Epithelial cell of proximal tubule (primary cell): ENCODE measurements at regions not wholly inside any gene's neighbourhood (a gene's known extent, or its start where the extent isn't known, plus 50 kb on each side); places are given as distances from the start of the nearest gene placed in this dataset.
"Not testable (repeated sequence)": the region's sequence is repeated elsewhere in the genome, so short reads cannot be mapped to it uniquely, and the experiment has no call there.

ENCODE experiments used
- DNase-seq: peaks from one replicate; pipeline ENCODE4 v3.0.0-alpha.2; 2011; ENCODE audit warnings: low read depth
- H3K4me3 ChIP-seq: 2 replicates; pipeline ENCODE4 v1.5.1; 2011; ENCODE audit warnings: low read depth, mild to moderate bottlenecking, low read length
- CTCF ChIP-seq: conservative IDR thresholded peaks from 2 replicates; pipeline ENCODE4 v1.5.1; 2012; ENCODE audit warnings: low read depth, mild to moderate bottlenecking, low read length

DNA sequence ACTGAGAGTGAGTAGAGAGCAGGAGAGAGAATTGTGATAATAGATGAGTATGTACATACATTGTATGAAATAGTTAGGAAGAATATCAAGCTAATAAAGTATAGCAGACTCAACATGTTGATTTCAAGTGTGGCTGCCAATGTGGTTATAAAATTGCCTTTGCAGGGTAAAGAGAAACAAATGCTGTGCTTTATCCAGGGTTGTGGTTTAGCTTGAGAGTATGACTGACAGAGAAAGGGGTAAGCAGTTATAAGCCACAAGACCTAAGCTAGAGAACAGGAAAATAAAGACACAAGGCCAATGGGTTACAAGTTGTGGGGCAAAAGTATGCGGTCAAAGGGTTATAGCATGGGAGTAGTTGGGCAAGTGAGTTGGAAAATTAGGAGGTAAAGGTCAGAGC is 1217.5 kb downstream of the DIAPH3 start:
- DNase-seq, result no peak
- no peak for TF ChIP-seq CTCF
- no peak overlapping the region for H3K4me3 ChIP-seq

GRCh38 chr13:58949646-58950045 is 1214.1 kb downstream of the DIAPH3 start:
- H3K4me3 ChIP-seq, result no peak overlapping the region
- no peak for TF ChIP-seq CTCF
- no peak for DNase-seq

- no peak for TF ChIP-seq CTCF
Observed at GRCh38 chr13:58950911-58951310, 1212.8 kb downstream of the DIAPH3 start.

GRCh38 chr13:58953638-58954037 is 1210.1 kb downstream of the DIAPH3 start:
- TF ChIP-seq CTCF, result no peak
- no peak overlapping the region for H3K4me3 ChIP-seq
- DNase-seq, result no peak

More at GRCh38 chr13:58950911-58951310, 1212.8 kb downstream of the DIAPH3 start:
- DNase-seq, result no peak
- no peak overlapping the region for H3K4me3 ChIP-seq

- no peak for TF ChIP-seq CTCF
- DNase-seq, result no peak
- H3K4me3 ChIP-seq, result no peak overlapping the region
Observed at GRCh38 chr13:58955546-58956385, 1208.0 kb downstream of the DIAPH3 start.

GRCh38 chr13:58958097-58958496 is 1205.6 kb downstream of the DIAPH3 start:
- not testable (repeated sequence) for DNase-seq, H3K4me3 ChIP-seq

- TF ChIP-seq CTCF, result peak; percentile 45
- no peak for DNase-seq
- H3K4me3 ChIP-seq, result no peak overlapping the region
Observed at GRCh38 chr13:58960888-58961287, 1202.8 kb downstream of the DIAPH3 start.
